ENCODE measurements at regions not wholly inside any gene's neighbourhood (a gene's known extent, or its start where the extent isn't known, plus 50 kb on each side); places are given as distances from the start of the nearest gene placed in this dataset.

- ATAC-seq (no peak), DNase-seq (no peak)
- intact Hi-C loops (cut with DNase I): no loop called here
- H3K27me3 ChIP-seq (ENCODE audit: insufficient read depth in 3 of 3, low read length in 2 of 3): no peaks in the 10 kb centered on the region
- H3K4me1 ChIP-seq: no peaks in the 10 kb centered on the region
- TF ChIP-seq CTCF (IDR thresholded peaks at IDR 0.05): no peak
- peaks cover 6% of the 10 kb centered on the region for H3K9me3 ChIP-seq
- H3K27ac ChIP-seq: no peak overlapping the region
- no peaks in the 10 kb centered on the region for H3K36me3 ChIP-seq (ENCODE audit: insufficient read depth in 1 of 2, low read depth in 1 of 2)
- 84 to 89% (median 88%) methylated on average over 5 of the region's 5 CpGs for WGBS, 3 donors
- no peak overlapping the region for H3K4me3 ChIP-seq
Measured at GRCh38 chr17:13879961-13880466, 189.3 kb upstream of the COX10 start.

- Histone ChIP-seq H3K4me1 (no peaks in the 10 kb centered on the region), H3K4me3 (no peak overlapping the region), H3K27me3 (ENCODE audit: insufficient read depth in 3 of 3, low read length in 2 of 3) (no peaks in the 10 kb centered on the region), H3K9me3 (peaks cover 6% of the 10 kb centered on the region), H3K27ac (no peak overlapping the region), H3K36me3 (ENCODE audit: insufficient read depth in 1 of 2, low read depth in 1 of 2) (no peaks in the 10 kb centered on the region)
- no peak for DNase-seq
- intact Hi-C loops (cut with DNase I): no loop called here
- ATAC-seq: no peak
- WGBS, 3 donors: 31 to 46% (median 31%) methylated on average over 3 of the region's 3 CpGs
- no peak for TF ChIP-seq CTCF (IDR thresholded peaks at IDR 0.05)
Measured at GRCh38 chr17:13883659-13884058, 185.6 kb upstream of the COX10 start.

- no peak for TF ChIP-seq CTCF (IDR thresholded peaks at IDR 0.05)
Measured at GRCh38 chr17:13884347-13884746, 185.0 kb upstream of the COX10 start.

GRCh38 chr17:13885550-13885949, 183.8 kb upstream of the COX10 start:
- no peak for TF ChIP-seq CTCF (IDR thresholded peaks at IDR 0.05)

More at GRCh38 chr17:13884347-13884746, 185.0 kb upstream of the COX10 start:
- Histone ChIP-seq H3K9me3 (peaks cover 6% of the 10 kb centered on the region), H3K4me3 (no peak overlapping the region), H3K27ac (no peak overlapping the region), H3K4me1 (no peaks in the 10 kb centered on the region), H3K27me3 (ENCODE audit: insufficient read depth in 3 of 3, low read length in 2 of 3) (no peaks in the 10 kb centered on the region), H3K36me3 (ENCODE audit: insufficient read depth in 1 of 2, low read depth in 1 of 2) (no peaks in the 10 kb centered on the region)
- ATAC-seq (no peak), DNase-seq (no peak)
- intact Hi-C loops (cut with DNase I): no loop called here
- WGBS, 3 donors: 82 to 92% (median 89%) methylated on average over 2 of the region's 2 CpGs

More at GRCh38 chr17:13885550-13885949, 183.8 kb upstream of the COX10 start:
- no peak for DNase-seq
- Histone ChIP-seq H3K9me3 (peaks cover 6% of the 10 kb centered on the region), H3K36me3 (ENCODE audit: insufficient read depth in 1 of 2, low read depth in 1 of 2) (no peaks in the 10 kb centered on the region), H3K27me3 (ENCODE audit: insufficient read depth in 3 of 3, low read length in 2 of 3) (no peaks in the 10 kb centered on the region), H3K27ac (no peak overlapping the region), H3K4me1 (no peaks in the 10 kb centered on the region), H3K4me3 (no peak overlapping the region)
- WGBS, 3 donors: 88 to 94% (median 92%) methylated on average over 2 of the region's 2 CpGs
- ATAC-seq: no peak
- intact Hi-C loops (cut with DNase I): no loop called here

Data from psoas muscle (tissue), 7 donors.